ENCODE measurements at regions not wholly inside any gene's neighbourhood (a gene's known extent, or its start where the extent isn't known, plus 50 kb on each side); places are given as distances from the start of the nearest gene placed in this dataset.

- TF ChIP-seq CTCF (IDR thresholded peaks at IDR 0.05; ENCODE audit: low read depth, low read length, poor library complexity, severe bottlenecking) (no peak), EZH2phosphoT487 (IDR thresholded peaks at IDR 0.05; ENCODE audit: borderline replicate concordance, low read length) (no peak)
Measured at GRCh38 chr9:86703346-86703745, 244.0 kb downstream of the GAS1 start.

All from DOHH2 (cell line).